ENCODE measurements at regions not wholly inside any gene's neighbourhood (a gene's known extent, or its start where the extent isn't known, plus 50 kb on each side); places are given as distances from the start of the nearest gene placed in this dataset.
"Not testable (repeated sequence)": the region's sequence is repeated elsewhere in the genome, so short reads cannot be mapped to it uniquely, and the experiment has no call there.

- intact Hi-C loops (cut with DNase I; ENCODE audit: low total_unique reads), result no loop called here
- WGBS, 5 donors, result 58 to 93% (median 79%) methylated on average over 7 of the region's 7 CpGs
- TF ChIP-seq POLR2A (IDR thresholded peaks at IDR 0.05), result no peak
- TF ChIP-seq POLR2AphosphoS5 (IDR thresholded peaks at IDR 0.05), result no peak
- no peak for TF ChIP-seq CTCF (IDR thresholded peaks at IDR 0.05 in 8 of 11, conservative IDR thresholded peaks at IDR 0.05 in 3 of 11)
- Histone ChIP-seq H3K4me3 (no peak overlapping the region), H3K36me3 (no peaks in the 10 kb centered on the region), H3K4me1 (no peaks in the 10 kb centered on the region), H3K9me3 (peaks cover 0 to 18% (median 8%) of the 10 kb centered on the region in 8 donors), H3K27ac (no peak overlapping the region), H3K27me3 (replicated peaks in 1 of 7) (no peaks in the 10 kb centered on the region)
- DNase-seq, result no peak
Measured at GRCh38 chr1:187842406-187843165, 1013.8 kb downstream of the PLA2G4A start.

GRCh38 chr1:187844313-187844712 lies 1015.6 kb downstream of the PLA2G4A start:
- H3K27ac ChIP-seq, result no peak overlapping the region
- no peak overlapping the region for H3K4me3 ChIP-seq
- TF ChIP-seq POLR2A (IDR thresholded peaks at IDR 0.05) (no peak), CTCF (IDR thresholded peaks at IDR 0.05 in 8 of 11, conservative IDR thresholded peaks at IDR 0.05 in 3 of 11) (no peak), POLR2AphosphoS5 (IDR thresholded peaks at IDR 0.05) (no peak)
- WGBS, 5 donors, result 79 to 87% (median 81%) methylated on average over 3 of the region's 3 CpGs
- H3K4me1 ChIP-seq, result no peaks in the 10 kb centered on the region
- DNase-seq, result no peak
- H3K27me3 ChIP-seq (replicated peaks in 1 of 7), result no peaks in the 10 kb centered on the region
- H3K36me3 ChIP-seq, result no peaks in the 10 kb centered on the region
- peaks cover 0 to 18% (median 8%) of the 10 kb centered on the region in 8 donors for H3K9me3 ChIP-seq
- intact Hi-C loops (cut with DNase I; ENCODE audit: low total_unique reads), result no loop called here

- Histone ChIP-seq H3K4me1 (no peaks in the 10 kb centered on the region), H3K36me3 (no peaks in the 10 kb centered on the region), H3K27me3 (replicated peaks in 1 of 7) (no peaks in the 10 kb centered on the region), H3K4me3 (no peak overlapping the region), H3K9me3 (peaks cover 0 to 26% (median 7%) of the 10 kb centered on the region in 8 donors), H3K27ac (no peak overlapping the region)
- TF ChIP-seq POLR2AphosphoS5 (IDR thresholded peaks at IDR 0.05) (no peak), POLR2A (IDR thresholded peaks at IDR 0.05) (no peak), CTCF (IDR thresholded peaks at IDR 0.05 in 8 of 11, conservative IDR thresholded peaks at IDR 0.05 in 3 of 11) (no peak)
- intact Hi-C loops (cut with DNase I; ENCODE audit: low total_unique reads), result no loop called here
- no peak for DNase-seq
Measured at GRCh38 chr1:187847531-187847930, 1018.8 kb downstream of the PLA2G4A start.

GRCh38 chr1:187848321-187848720 lies 1019.6 kb downstream of the PLA2G4A start:
- peaks cover 0 to 18% (median 1%) of the 10 kb centered on the region in 8 donors for H3K9me3 ChIP-seq
- intact Hi-C loops (cut with DNase I; ENCODE audit: low total_unique reads), result no loop called here
- TF ChIP-seq CTCF (IDR thresholded peaks at IDR 0.05 in 8 of 11, conservative IDR thresholded peaks at IDR 0.05 in 3 of 11) (no peak), POLR2A (IDR thresholded peaks at IDR 0.05) (no peak), POLR2AphosphoS5 (IDR thresholded peaks at IDR 0.05) (no peak)
- WGBS, 5 donors, result 42 to 62% (median 49%) methylated on average over 3 of the region's 3 CpGs
- H3K4me3 ChIP-seq, result no peak overlapping the region
- no peaks in the 10 kb centered on the region for H3K27me3 ChIP-seq (replicated peaks in 1 of 7)
- DNase-seq, result no peak
- no peak overlapping the region for H3K27ac ChIP-seq
- H3K4me1 ChIP-seq, result no peaks in the 10 kb centered on the region
- H3K36me3 ChIP-seq, result no peaks in the 10 kb centered on the region

- peaks cover 0 to 20% (median 0%) of the 10 kb centered on the region in 8 donors for H3K9me3 ChIP-seq
- H3K27ac ChIP-seq; DNase-seq; H3K36me3 ChIP-seq; H3K4me3 ChIP-seq; H3K27me3 ChIP-seq (replicated peaks in 1 of 7); H3K4me1 ChIP-seq; intact Hi-C loops (cut with DNase I; ENCODE audit: low total_unique reads): not testable (repeated sequence)
- 88 to 98% (median 97%) methylated on average over 11 to 26 of the region's 26 CpGs for WGBS, 5 donors
Measured at GRCh38 chr1:187850146-187850545, 1021.4 kb downstream of the PLA2G4A start.
